AML-193 (cell line): ENCODE measurements at regions not wholly inside any gene's neighbourhood (a gene's known extent, or its start where the extent isn't known, plus 50 kb on each side); places are given as distances from the start of the nearest gene placed in this dataset.
"Not testable (repeated sequence)": the region's sequence is repeated elsewhere in the genome, so short reads cannot be mapped to it uniquely, and the experiment has no call there.

Experiments
- DNase-seq, 2 experiments: peaks; one replicate each; lab custom pipeline; 2025; lab: John Stamatoyannopoulos, UW

GRCh38 chr16:86888231-86889053 lies 310.1 kb downstream of the FOXL1 start:
- DNase-seq, result no peak

DNA sequence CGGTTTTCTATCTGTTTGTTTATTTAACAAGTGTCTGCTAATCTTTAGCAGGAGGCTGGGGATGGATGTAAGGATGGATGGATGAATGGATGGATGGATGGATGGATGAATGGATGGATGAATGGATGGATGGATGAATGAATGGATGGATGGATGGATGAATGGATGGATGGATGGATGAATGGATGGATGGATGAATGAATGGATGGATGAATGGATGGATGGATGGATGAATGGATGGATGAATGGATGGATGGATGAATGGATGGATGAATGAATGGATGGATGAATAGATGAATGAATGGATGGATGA lies 310.7 kb downstream of the FOXL1 start:
- not testable (repeated sequence) for DNase-seq

GRCh38 chr16:86889974-86890373 lies 311.6 kb downstream of the FOXL1 start:
- DNase-seq, result no peak

- DNase-seq, result no peak
Observed at GRCh38 chr16:86891121-86891520, 312.8 kb downstream of the FOXL1 start.

DNA sequence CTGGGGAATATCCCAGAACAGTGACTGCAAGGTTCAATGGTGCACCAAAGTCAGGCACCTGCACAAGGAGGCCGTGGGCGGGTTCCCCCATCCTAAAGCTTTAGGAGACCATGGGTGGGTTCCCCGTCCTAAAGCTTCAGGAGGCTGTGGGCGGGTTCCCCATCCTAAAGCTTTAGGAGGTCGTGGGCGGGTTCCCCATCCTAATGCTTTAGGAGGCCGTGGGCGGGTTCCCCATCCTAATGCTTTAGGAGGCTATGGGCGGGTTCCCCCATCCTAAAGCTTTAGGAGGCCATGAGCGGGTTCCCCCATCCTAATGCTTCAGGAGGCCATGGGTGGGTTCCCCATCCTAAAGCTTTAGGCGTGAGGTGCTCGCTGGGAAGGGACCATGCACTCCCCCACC lies 313.3 kb downstream of the FOXL1 start:
- DNase-seq, result no peak

DNA sequence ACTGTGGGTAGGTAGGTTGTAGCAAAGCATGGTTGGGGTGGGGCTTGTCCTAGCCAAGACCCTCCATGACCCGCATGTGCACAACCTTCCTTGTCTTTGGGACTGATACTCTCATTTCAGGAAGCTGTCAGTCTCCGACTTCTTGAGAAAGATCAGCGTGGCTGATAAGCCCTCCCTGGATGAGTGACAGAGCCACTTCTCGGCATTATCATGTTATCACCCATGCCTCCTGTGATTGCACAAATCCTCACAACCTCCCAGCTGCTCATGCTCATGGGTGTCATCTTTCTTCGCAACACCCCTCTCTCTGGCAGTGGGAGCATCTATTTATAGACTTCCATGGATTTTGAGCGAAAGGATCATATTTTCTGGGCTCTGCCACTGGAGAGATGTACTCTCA lies 314.2 kb downstream of the FOXL1 start:
- DNase-seq, result no peak

- DNase-seq, result no peak
Observed at GRCh38 chr16:86893506-86893905, 315.2 kb downstream of the FOXL1 start.

DNA sequence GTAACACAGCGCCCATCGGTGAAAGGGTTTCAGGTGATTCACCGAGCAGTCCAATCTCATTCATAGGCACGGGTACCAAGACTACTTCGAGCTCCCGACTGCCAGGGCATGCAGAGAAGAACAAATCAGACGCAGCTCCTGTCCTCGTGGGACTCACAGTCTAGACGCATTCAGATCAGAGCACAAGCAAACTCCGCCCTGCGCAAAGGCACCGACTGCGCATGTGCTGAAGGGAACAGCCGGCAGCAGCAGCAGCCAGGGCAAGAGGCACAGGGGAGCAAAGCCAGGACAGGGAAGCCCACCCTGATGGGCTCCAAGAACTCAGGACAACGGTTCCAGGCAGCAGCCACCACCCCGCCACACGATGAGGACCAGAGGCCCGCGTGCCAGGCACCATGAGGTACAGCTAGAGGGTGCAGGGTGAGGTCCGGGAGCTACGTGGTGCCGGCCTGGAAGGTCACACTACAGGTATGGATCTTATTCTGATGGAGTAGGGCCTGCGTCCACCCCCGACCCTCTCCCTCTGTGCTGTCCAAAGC lies 315.7 kb downstream of the FOXL1 start:
- DNase-seq, result no peak

GRCh38 chr16:86894925-86895324 lies 316.6 kb downstream of the FOXL1 start:
- DNase-seq, result no peak

GRCh38 chr16:86895606-86896005 lies 317.3 kb downstream of the FOXL1 start:
- no peak for DNase-seq

DNA sequence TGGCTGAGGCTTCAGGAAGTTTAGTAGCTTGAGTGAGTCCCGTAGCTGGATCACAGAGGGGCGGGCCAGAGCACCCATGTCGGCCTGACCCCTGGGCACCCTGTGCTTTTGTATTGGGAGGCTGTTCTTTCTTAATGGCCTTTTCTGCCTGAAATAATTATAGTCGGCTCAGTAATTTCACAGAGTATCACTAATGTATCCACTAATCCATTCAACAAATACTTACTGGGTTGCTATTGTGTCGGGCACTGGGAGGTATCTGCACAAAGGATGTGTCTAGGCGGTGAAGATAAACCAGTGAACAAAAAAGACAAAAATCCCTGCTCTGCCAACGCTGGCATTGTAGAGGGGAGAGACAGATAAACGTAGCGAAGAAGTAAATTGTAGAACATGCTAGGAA lies 318.6 kb downstream of the FOXL1 start:
- no peak for DNase-seq

- no peak for DNase-seq
Observed at GRCh38 chr16:86897486-86897885, 319.1 kb downstream of the FOXL1 start.

DNA sequence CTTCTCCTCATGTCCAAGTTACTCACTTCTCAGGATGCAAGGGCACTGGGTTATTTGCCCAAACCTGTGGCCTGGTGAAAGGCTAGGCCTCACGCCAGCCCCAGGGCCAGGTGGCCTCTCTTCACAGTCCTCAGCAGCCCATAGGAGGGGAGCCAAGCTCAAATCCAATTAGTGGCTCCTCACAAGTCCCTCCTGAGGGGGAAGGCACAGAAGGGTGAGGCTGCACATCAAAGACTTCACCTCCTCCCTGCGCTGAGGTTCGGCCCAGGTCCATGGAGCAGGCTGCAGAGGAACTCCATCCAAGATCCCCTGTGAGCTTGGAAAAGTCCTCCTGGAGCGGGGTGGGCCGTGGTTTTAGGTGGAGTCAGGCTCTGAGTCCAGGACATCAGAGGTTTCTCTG lies 320.0 kb downstream of the FOXL1 start:
- DNase-seq, result no peak

- DNase-seq, result no peak
Observed at GRCh38 chr16:86899151-86899550, 320.8 kb downstream of the FOXL1 start.

- no peak for DNase-seq
Observed at GRCh38 chr16:86899757-86900156, 321.4 kb downstream of the FOXL1 start.

GRCh38 chr16:86901483-86901882 lies 323.1 kb downstream of the FOXL1 start:
- DNase-seq, result no peak

DNA sequence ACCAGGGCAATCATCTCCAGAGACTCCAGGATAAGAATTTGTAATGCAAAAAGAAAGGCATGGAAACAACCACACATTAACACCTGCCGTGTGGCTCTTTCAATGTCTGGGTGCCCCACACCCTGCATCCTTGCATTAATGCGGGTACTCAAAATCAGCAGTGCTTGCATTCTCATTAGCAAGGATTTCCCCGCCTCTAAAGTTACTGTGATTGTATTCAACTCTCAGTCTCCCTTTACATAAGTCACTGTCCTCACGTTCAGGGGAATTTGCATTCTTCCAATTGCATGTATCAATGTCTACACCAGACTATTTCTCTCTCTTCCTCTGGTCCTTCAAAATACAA lies 324.3 kb downstream of the FOXL1 start:
- no peak for DNase-seq

DNA sequence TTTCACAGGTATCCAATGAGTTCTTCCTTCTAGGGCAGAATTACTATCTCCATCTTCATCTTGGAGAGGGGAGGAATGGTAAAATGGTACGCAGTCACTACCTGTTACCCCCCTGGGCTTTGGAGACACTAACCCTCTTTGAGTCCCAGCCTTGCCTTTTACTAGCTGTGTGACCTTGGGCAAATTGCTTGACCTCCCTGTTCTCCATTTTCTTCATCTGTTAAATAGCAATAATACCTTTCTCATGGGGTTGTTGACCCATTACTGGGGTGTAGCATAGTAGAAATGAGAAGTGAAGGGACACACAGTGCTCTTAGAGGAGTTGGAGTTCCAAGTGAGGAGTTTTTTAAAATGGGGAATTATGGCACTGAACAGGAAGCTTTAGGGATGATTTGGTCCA lies 324.7 kb downstream of the FOXL1 start:
- no peak for DNase-seq

DNA sequence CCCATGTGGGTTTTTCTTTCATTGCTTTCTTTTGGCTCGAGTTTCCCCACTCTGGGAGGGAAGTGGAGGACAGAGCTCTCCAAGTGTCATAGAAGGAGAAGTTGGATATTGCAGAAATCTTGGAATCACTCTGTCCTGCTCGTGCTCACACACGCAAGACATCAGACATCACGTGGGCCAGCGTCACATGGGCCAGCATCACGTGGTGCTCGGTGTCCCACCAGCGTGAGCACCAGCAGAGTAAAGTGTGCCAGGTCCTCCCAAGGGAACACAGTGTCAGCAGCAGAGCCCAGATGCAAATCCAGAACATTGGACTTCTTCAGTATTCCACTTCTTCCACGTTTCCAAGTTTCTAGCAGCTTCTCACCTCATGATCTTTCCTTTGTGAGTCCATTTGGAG lies 327.0 kb downstream of the FOXL1 start:
- no peak for DNase-seq

DNA sequence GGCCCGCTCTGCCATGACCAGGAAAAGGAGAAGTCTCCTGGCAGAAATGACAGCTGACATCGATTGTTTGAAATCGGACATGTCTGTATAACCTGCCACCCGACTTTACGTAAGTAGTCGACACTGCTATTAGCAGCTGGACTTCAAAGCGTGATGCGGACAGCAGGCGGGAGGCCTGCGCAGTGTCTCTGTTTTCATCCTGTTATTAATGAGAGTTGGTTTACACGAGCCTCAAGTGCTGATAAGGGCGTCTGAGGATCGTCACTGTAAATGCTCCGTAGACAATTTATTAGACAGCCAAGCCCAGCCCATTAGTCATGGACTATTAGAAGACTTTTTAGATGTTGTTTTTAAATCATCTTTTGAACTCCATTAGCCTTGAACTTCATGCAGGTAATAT lies 328.3 kb downstream of the FOXL1 start:
- DNase-seq, result no peak

DNA sequence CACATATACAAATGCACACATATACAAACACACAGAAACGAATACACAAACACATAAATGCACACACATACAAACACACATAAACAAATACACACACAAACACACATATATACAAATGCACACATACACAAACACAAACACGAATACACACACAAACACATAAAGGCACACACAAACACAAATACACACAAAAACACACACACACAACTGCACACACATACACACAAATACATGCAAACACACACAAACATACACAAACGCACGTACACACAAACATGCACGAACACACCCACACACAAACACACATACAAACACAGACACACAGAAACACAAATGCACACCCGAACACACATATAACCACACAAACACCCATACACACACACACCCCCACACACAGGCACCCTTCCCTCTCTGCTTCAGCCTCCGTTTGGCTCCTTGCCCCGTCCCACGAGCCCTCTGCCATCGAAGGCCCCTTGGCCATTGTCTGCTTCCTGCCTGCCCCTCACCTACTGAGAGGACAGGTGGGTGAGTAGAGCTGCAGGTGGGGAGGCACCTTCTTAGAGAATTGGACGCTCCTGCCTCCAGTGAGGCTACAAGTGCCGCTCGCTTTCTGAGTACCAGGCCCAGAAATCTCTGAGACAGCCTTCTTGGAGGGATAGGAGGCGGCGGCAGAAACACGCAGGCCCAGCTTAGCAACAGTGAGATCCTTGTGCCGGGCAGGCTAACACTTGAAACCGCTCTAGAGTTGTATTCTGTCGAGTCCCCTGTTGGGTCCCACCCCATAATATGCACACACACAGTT lies 331.2 kb downstream of the FOXL1 start:
- no peak for DNase-seq

DNA sequence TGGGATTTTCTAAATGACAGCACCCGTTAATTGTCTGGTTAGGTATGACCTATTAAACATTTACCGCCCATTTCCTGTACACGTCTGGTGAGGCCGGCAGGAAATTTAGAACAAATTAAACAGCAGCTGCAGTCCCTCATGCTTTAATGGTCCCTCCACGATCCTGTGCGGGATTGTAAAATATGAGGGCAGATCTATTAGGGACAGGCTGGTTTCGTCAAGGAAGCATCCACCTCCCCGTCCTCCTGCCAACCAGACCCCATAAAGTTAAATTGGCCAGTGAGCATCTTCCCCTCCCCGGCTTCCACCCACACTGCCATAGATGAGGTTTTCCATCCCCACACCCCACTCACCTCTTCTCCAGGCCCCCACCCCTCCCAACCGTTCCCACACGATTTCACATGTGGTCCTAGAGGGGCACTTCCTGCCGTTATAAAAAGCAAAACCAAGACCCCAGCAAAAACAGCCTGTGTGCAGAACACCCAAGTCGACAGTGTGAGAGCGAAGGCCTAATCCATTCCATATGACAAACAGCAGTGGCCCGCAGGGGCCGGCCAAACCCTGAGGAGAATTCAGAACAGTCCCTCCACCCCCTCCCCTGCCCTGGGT lies 331.9 kb downstream of the FOXL1 start:
- no peak for DNase-seq

GRCh38 chr16:86911437-86911958 lies 333.1 kb downstream of the FOXL1 start:
- DNase-seq, result no peak
